Esophagus squamous epithelium (tissue), 4 donors: ENCODE measurements at regions not wholly inside any gene's neighbourhood (a gene's known extent, or its start where the extent isn't known, plus 50 kb on each side); places are given as distances from the start of the nearest gene placed in this dataset.

Experiments
- POLR2A ChIP-seq, 4 donors: fragments of 450-650 bp; IDR thresholded peaks; one replicate each; pipeline ENCODE4 v1.6.1; 2017; ENCODE audit warnings: antibody characterized with exemption in 4 of 4, mild to moderate bottlenecking in 4 of 4, moderate library complexity in 3 of 4
- TF ChIP-seq, protein P1 (sequence below), 6 experiments: fragments of 450-650 bp in 4 of 6; fragments of 200-600 bp in 2 of 6; sonication (generic) in 2 of 6; IDR thresholded peaks; one replicate each; pipeline ENCODE4 v1.5.1; 2016 to 2019; ENCODE audit warnings: antibody characterized with exemption in 6 of 6, mild to moderate bottlenecking in 4 of 6, moderate library complexity in 4 of 6

DNA sequence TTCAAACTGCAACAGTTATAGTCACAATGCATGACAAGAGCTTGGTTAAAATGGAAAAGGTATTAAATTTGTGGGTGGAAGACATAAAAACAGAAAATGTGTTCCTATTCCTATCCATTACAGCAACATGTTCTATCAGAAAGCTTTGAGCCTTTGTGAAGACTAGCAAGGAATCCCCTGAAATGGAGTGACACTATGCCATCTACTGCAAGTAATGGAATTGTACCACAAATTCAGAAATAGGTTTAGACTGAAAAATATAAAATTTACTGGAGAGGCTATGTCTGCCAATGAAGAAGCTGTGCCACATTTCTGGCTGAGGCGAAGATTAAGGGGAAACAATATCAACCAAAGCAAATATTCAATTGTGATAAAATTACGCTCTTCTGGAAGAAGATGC, 247.9 kb downstream of the ADAM29 start:
- TF ChIP-seq POLR2A (IDR thresholded peaks at IDR 0.05), result no peak
- TF ChIP-seq, protein P1, sequence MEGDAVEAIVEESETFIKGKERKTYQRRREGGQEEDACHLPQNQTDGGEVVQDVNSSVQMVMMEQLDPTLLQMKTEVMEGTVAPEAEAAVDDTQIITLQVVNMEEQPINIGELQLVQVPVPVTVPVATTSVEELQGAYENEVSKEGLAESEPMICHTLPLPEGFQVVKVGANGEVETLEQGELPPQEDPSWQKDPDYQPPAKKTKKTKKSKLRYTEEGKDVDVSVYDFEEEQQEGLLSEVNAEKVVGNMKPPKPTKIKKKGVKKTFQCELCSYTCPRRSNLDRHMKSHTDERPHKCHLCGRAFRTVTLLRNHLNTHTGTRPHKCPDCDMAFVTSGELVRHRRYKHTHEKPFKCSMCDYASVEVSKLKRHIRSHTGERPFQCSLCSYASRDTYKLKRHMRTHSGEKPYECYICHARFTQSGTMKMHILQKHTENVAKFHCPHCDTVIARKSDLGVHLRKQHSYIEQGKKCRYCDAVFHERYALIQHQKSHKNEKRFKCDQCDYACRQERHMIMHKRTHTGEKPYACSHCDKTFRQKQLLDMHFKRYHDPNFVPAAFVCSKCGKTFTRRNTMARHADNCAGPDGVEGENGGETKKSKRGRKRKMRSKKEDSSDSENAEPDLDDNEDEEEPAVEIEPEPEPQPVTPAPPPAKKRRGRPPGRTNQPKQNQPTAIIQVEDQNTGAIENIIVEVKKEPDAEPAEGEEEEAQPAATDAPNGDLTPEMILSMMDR (IDR thresholded peaks at IDR 0.05), result no peak
